Pons (tissue), 1 donor: ENCODE measurements at regions not wholly inside any gene's neighbourhood (a gene's known extent, or its start where the extent isn't known, plus 50 kb on each side); places are given as distances from the start of the nearest gene placed in this dataset.

Experiments
- DNase-seq: peaks from one replicate; pipeline ENCODE4 v3.0.0-alpha.2; 2016; ENCODE audit warnings: low spot score

- DNase-seq = no peak
These were observed 91.9 kb upstream of the GPC1 start for GRCh38 chr2:240343548-240343947.

- no peak for DNase-seq
These were observed 90.6 kb upstream of the GPC1 start for GRCh38 chr2:240344904-240345303.

- DNase-seq = no peak
These were observed 89.3 kb upstream of the GPC1 start for GRCh38 chr2:240346015-240346752.

- DNase-seq = no peak
These were observed 88.6 kb upstream of the GPC1 start for GRCh38 chr2:240346753-240347372.

GRCh38 chr2:240347373-240347940, 88.0 kb upstream of the GPC1 start:
- DNase-seq = no peak

GRCh38 chr2:240347949-240348500, 87.4 kb upstream of the GPC1 start:
- DNase-seq = no peak

- no peak for DNase-seq
These were observed 86.9 kb upstream of the GPC1 start for GRCh38 chr2:240348522-240348921.

GRCh38 chr2:240349133-240350005, 86.1 kb upstream of the GPC1 start:
- DNase-seq = no peak

GRCh38 chr2:240350006-240350355, 85.5 kb upstream of the GPC1 start:
- DNase-seq = no peak

- DNase-seq = no peak
These were observed 84.8 kb upstream of the GPC1 start for GRCh38 chr2:240350696-240351087.

GRCh38 chr2:240351088-240351741, 84.2 kb upstream of the GPC1 start:
- DNase-seq = no peak

- no peak for DNase-seq
These were observed 83.5 kb upstream of the GPC1 start for GRCh38 chr2:240351826-240352426.

- DNase-seq = no peak
These were observed 82.2 kb upstream of the GPC1 start for GRCh38 chr2:240353086-240353798.

- DNase-seq = no peak
These were observed 81.5 kb upstream of the GPC1 start for GRCh38 chr2:240353944-240354343.

- no peak for DNase-seq
These were observed 80.2 kb upstream of the GPC1 start for GRCh38 chr2:240355001-240355891.

GRCh38 chr2:240355962-240356361, 79.5 kb upstream of the GPC1 start:
- no peak for DNase-seq

GRCh38 chr2:240356700-240357640, 78.5 kb upstream of the GPC1 start:
- DNase-seq = no peak

GRCh38 chr2:240357641-240358012, 77.8 kb upstream of the GPC1 start:
- DNase-seq = no peak

GRCh38 chr2:240358080-240358479, 77.4 kb upstream of the GPC1 start:
- no peak for DNase-seq
